BLaER1 (cell line): ENCODE measurements at regions not wholly inside any gene's neighbourhood (a gene's known extent, or its start where the extent isn't known, plus 50 kb on each side); places are given as distances from the start of the nearest gene placed in this dataset.
"Not testable (repeated sequence)": the region's sequence is repeated elsewhere in the genome, so short reads cannot be mapped to it uniquely, and the experiment has no call there.

Experiments
- H3K27ac ChIP-seq: shearing (Covaris generic); formaldehyde crosslinking; 2 replicates; pipeline ENCODE4 v1.8.1; 2022
- H3K27me3 ChIP-seq: shearing (Covaris generic); formaldehyde crosslinking; 2 replicates; pipeline ENCODE4 v1.8.1; 2022
- H3K36me3 ChIP-seq: shearing (Covaris generic); formaldehyde crosslinking; 2 replicates; pipeline ENCODE4 v1.8.1; 2022
- H3K4me1 ChIP-seq: shearing (Covaris generic); formaldehyde crosslinking; 2 replicates; pipeline ENCODE4 v1.8.1; 2022
- H3K4me2 ChIP-seq: shearing (Covaris generic); formaldehyde crosslinking; 2 replicates; pipeline ENCODE4 v1.8.1; 2022
- H3K4me3 ChIP-seq: shearing (Covaris generic); formaldehyde crosslinking; 2 replicates; pipeline ENCODE4 v1.8.1; 2022
- H3K9ac ChIP-seq: shearing (Covaris generic); formaldehyde crosslinking; 2 replicates; pipeline ENCODE4 v1.8.1; 2022
- H3K9me3 ChIP-seq: shearing (Covaris generic); formaldehyde crosslinking; 2 replicates; pipeline ENCODE4 v1.8.1; 2022
- H4K20me1 ChIP-seq: shearing (Covaris generic); formaldehyde crosslinking; 2 replicates; pipeline ENCODE4 v1.8.1; 2022
- Cebpa-rat ChIP-seq: shearing (Covaris generic); IDR thresholded peaks from 2 replicates; pipeline ENCODE4 v1.8.1; 2022

DNA sequence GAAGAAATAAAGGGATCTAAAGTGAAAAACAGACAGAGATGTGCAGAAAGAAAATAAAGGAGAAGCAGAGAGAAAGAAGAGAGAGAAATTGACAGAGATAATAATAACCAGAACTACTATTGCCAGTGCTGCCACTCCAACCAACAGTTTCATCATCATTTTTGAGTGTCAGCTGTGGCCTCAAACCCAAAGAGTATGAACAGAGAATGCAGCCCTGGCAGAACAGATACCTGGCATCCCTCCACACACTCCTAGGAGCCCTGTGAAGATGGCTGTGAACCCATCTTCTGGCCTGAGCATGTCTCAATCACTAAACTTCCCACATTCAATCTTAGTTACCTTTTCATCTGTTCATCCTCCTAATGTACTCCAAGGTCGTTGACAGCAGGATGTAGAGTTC is 385.8 kb upstream of the NFIA start:
- no peak overlapping the region for H3K4me2 ChIP-seq
- no peaks in the 10 kb centered on the region for H4K20me1 ChIP-seq
- no peak for TF ChIP-seq Cebpa-rat

DNA sequence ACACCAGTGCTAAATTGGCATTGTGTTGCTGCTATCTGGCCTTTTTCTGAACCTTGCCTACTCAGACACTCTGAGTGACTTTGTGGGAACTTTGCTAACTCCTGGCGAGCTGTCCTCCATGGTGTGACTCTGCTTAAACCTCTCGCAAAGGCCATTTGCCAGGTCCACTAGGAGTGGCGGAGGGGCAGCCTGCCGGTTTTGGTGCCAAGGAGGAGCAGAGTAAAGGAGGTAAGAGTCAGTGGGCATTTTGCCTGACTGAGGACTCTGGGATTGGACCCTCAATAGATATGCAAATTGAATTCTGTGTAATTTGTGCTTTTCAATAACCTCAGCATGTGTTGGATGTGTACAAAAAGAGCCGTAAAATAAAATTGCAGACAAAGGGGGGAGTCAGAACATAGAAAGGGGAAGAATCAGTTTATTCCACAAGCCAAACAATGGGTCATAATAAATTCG is 386.6 kb upstream of the NFIA start:
- H4K20me1 ChIP-seq: no peaks in the 10 kb centered on the region
- no peak overlapping the region for H3K9ac ChIP-seq
- H3K9me3 ChIP-seq: peaks cover 11% of the 10 kb centered on the region
- H3K36me3 ChIP-seq: no peaks in the 10 kb centered on the region
- H3K4me1 ChIP-seq: peaks cover 12% of the 10 kb centered on the region
- no peak overlapping the region for H3K4me2 ChIP-seq
- no peak overlapping the region for H3K4me3 ChIP-seq
- H3K27ac ChIP-seq: no peak overlapping the region
- H3K27me3 ChIP-seq: no peaks in the 10 kb centered on the region
- no peak for TF ChIP-seq Cebpa-rat

More for the DNA sequence above, 385.8 kb upstream of the NFIA start:
- H3K36me3 ChIP-seq: no peaks in the 10 kb centered on the region
- no peak overlapping the region for H3K27ac ChIP-seq
- no peak overlapping the region for H3K9ac ChIP-seq
- no peak overlapping the region for H3K4me3 ChIP-seq
- H3K9me3 ChIP-seq: peaks cover 11% of the 10 kb centered on the region
- H3K4me1 ChIP-seq: peaks cover 12% of the 10 kb centered on the region
- H3K27me3 ChIP-seq: no peaks in the 10 kb centered on the region

DNA sequence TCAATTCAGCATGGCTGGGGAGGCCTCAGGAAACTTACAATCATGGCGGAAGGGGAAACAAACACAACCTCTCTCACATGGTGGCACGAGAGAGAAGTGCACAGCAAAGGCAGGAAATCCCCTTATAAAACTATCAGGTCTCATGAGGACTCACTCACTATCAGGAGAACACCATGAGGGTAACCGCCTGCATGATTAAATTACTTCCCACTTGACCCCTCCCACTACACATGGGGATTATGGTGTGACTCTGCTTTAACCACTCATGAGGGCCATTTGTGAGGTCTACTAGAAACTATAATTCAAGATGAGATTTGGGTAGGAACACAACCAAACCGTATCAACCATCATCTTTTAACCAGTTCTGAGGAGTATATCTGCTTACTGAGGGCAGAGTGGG is 387.4 kb upstream of the NFIA start:
- no peak overlapping the region for H3K9ac ChIP-seq
- peaks cover 11% of the 10 kb centered on the region for H3K9me3 ChIP-seq
- H3K27ac ChIP-seq: no peak overlapping the region
- no peaks in the 10 kb centered on the region for H3K36me3 ChIP-seq
- H3K4me1 ChIP-seq: peaks cover 12% of the 10 kb centered on the region
- H3K4me2 ChIP-seq: no peak overlapping the region
- no peaks in the 10 kb centered on the region for H3K27me3 ChIP-seq
- TF ChIP-seq Cebpa-rat: no peak
- no peak overlapping the region for H3K4me3 ChIP-seq
- no peaks in the 10 kb centered on the region for H4K20me1 ChIP-seq

DNA sequence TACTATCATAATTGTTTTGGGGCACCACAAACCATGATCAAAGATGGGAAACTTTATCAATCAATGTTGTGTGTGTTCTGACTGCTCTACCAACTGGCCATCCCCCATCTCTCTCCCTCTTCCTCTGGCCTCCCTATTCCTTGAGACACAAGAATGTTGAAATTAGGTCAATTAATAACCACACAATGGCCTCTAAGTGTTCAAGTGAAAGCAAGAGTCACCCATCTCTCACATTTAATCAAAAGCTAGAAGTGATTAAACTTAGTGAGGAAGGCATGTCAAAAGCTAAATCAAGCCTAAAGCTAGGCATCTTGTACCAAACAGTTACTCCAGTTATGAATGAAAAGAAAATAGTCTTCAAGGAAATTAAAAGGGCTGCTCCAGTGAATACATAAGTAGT is 390.3 kb upstream of the NFIA start:
- TF ChIP-seq Cebpa-rat: no peak
- H3K4me2 ChIP-seq: no peak overlapping the region
- no peaks in the 10 kb centered on the region for H3K27me3 ChIP-seq
- no peaks in the 10 kb centered on the region for H3K4me1 ChIP-seq
- peaks cover 22% of the 10 kb centered on the region for H3K9me3 ChIP-seq
- no peak overlapping the region for H3K4me3 ChIP-seq
- H3K36me3 ChIP-seq: no peaks in the 10 kb centered on the region
- no peak overlapping the region for H3K9ac ChIP-seq
- no peaks in the 10 kb centered on the region for H4K20me1 ChIP-seq
- no peak overlapping the region for H3K27ac ChIP-seq

DNA sequence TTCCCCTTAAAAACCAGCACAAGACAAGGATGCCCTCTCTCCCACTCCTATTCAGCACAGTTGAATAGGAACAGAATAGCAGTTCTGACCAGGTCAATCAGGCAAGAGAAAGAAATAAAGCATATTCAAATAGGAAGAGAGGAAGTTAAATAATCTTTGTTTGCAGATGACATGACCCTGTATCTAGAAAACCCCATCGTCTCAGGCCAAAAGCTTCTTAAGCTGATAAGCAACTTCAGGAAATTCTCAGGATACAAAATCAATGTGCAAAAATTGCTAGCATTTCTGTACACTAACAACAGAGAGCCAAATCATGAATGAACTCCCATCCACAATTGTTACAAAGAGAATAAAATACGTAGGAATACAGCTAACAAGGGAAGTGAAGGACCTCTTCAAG is 394.1 kb upstream of the NFIA start:
- H3K27me3 ChIP-seq, H4K20me1 ChIP-seq, H3K9ac ChIP-seq, H3K4me1 ChIP-seq, H3K4me2 ChIP-seq, H3K4me3 ChIP-seq, H3K27ac ChIP-seq, H3K36me3 ChIP-seq: not testable (repeated sequence)
- peaks cover 22% of the 10 kb centered on the region for H3K9me3 ChIP-seq

DNA sequence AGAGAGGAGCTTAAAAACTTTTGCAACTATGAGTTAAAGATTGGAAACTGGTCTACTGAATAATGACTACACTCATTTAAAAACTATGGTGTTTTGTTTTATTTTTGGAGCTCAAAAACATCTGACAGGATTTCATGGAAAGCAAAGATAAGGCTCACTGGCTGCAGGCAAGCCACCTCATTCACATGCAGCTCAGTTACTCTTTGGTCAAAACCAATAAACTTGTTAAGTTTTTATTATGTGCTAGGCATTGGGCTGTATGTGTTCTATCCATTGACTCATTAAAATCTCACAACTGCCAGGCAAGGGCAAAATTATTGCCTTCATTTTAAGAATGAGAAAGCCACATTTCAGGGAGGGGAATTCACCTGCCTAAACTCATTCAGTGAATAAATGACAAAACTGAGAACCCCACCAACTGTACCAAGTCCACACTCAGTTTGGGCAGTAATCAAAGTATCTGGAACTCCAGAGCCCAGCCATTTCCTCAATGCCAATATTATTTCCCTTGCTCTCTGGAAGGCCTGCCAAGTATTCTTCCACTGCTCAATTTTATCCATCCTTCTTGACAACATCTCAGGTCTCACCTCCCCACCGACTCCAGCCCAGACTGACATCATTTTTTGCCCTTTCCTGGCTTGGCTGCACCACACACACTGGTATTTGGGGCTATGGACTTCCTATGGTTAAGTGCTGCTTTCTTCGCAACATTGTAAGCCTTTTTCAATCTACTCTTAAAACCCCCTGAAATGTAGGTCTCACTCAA is 401.1 kb upstream of the NFIA start:
- no peak overlapping the region for H3K4me3 ChIP-seq
- H3K27ac ChIP-seq: no peak overlapping the region
- TF ChIP-seq Cebpa-rat: no peak
- no peaks in the 10 kb centered on the region for H3K4me1 ChIP-seq
- no peaks in the 10 kb centered on the region for H4K20me1 ChIP-seq
- no peaks in the 10 kb centered on the region for H3K36me3 ChIP-seq
- no peak overlapping the region for H3K9ac ChIP-seq
- H3K4me2 ChIP-seq: no peak overlapping the region
- 0 out of 2 replicates have a peak, but pooled peaks cover 3% of the 10 kb centered on the region for H3K9me3 ChIP-seq
- H3K27me3 ChIP-seq: no peaks in the 10 kb centered on the region

DNA sequence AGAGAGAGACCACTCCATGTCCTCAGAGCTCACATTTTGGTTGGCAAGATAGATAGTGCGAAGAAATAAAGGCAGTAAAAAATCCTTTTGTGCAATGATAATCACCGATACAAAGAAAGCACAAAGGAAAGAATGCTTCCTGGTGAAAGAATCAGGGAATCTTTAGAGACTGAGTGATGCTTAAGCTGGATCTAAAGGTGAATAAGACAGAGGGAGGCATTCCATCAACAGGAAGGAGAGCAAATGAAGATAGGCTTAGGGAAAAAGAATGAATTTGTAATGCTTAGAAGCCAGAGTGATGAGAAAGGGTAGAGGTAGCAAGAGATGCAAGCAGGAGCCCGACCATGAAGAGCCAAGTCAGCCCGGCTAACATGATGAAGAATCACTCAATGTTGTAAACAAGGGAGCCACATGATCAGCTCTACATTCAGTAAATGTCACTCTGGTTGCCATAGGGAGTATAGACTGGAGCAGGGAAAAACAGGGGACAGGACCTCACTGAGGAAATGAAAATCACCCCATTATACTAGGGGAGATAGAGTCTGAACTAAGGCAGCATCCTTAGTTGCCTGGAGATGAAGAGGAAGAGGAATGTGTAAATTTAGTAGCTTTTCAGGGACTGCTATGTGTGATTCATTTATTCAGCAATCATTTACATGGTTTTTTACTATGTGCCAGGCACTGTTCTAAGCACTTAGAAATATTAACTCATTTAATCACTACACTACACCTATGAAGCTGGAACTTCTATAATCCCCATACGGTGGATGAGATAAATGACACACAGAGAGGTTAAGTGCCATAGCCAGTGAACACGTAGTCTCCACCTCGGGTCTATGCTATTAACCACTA is 402.6 kb upstream of the NFIA start:
- Histone ChIP-seq H3K9me3 (0 out of 2 replicates have a peak, but pooled peaks cover 2% of the 10 kb centered on the region), H3K36me3 (no peaks in the 10 kb centered on the region), H3K9ac (no peak overlapping the region), H4K20me1 (no peaks in the 10 kb centered on the region), H3K27ac (no peak overlapping the region), H3K27me3 (no peaks in the 10 kb centered on the region), H3K4me2 (no peak overlapping the region), H3K4me1 (no peaks in the 10 kb centered on the region), H3K4me3 (no peak overlapping the region)
- no peak for TF ChIP-seq Cebpa-rat

DNA sequence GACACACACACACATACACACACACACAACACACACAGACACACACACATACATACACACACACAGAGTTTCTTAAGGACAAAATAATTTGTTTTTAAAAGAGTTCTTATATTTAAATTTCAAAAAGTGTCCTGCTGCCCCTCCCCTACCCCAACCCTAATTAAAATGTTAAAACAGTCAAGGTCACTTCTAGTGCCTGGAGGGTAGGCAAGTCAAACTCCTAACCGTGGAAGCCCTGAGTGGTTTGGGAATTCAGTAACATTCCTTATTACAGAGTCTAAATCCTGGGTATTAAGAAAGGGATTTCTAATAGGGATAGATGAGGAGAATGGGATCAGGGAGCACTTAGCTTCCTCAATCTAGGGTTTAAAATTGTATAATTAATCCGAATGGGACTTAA is 403.6 kb upstream of the NFIA start:
- no peaks in the 10 kb centered on the region for H4K20me1 ChIP-seq
- H3K9ac ChIP-seq: no peak overlapping the region
- no peaks in the 10 kb centered on the region for H3K9me3 ChIP-seq
- TF ChIP-seq Cebpa-rat: no peak
- H3K4me1 ChIP-seq: no peaks in the 10 kb centered on the region
- no peak overlapping the region for H3K4me3 ChIP-seq
- no peaks in the 10 kb centered on the region for H3K27me3 ChIP-seq
- no peak overlapping the region for H3K27ac ChIP-seq
- H3K4me2 ChIP-seq: no peak overlapping the region
- no peaks in the 10 kb centered on the region for H3K36me3 ChIP-seq

DNA sequence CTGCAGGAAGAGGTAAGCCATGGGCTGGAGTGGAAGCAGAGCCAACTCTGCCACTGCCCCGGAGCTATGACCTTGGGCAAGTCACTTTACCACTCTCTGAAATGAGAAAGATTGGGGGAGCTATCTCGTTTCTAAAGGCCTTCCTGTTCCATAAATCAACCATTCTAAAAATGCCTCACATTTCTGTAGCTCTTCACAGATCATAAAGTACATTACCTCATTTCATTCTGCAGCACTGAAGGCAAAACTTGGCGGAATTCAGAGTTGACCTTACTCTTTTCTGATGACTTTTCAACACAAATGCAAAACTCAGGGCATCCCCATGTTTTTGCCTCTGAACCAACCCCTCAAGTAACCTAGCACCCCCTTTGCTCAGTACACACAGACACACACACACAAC is 404.0 kb upstream of the NFIA start:
- Histone ChIP-seq H3K9ac (no peak overlapping the region), H3K27ac (no peak overlapping the region), H3K36me3 (no peaks in the 10 kb centered on the region), H3K4me3 (no peak overlapping the region), H3K27me3 (no peaks in the 10 kb centered on the region), H4K20me1 (no peaks in the 10 kb centered on the region), H3K9me3 (no peaks in the 10 kb centered on the region), H3K4me2 (no peak overlapping the region), H3K4me1 (no peaks in the 10 kb centered on the region)
- no peak for TF ChIP-seq Cebpa-rat

DNA sequence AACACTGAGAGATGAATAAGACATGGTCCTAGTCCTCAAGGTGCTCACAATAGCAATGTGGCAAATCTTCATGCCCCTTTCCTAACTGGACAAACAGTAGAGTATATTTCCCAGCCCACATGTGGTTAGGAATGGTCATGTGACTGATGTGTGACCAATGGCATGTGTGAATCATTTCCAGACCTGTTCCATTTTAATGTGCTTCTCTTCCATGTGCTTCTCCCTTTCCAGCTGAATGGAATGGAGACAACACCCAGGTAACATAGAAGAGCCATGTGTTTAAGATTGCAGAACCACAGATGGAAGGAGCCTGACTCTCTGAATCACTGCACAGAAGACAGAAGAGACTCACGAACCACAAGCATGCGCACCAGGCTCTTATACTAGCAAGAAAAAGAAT is 409.9 kb upstream of the NFIA start:
- H3K4me2 ChIP-seq: no peak overlapping the region
- H3K4me1 ChIP-seq: no peaks in the 10 kb centered on the region
- H3K4me3 ChIP-seq: no peak overlapping the region
- no peak overlapping the region for H3K27ac ChIP-seq
- no peak overlapping the region for H3K9ac ChIP-seq
- no peaks in the 10 kb centered on the region for H4K20me1 ChIP-seq
- TF ChIP-seq Cebpa-rat: no peak
- H3K9me3 ChIP-seq: no peaks in the 10 kb centered on the region
- no peaks in the 10 kb centered on the region for H3K27me3 ChIP-seq
- no peaks in the 10 kb centered on the region for H3K36me3 ChIP-seq
